ENCODE measurements at regions not wholly inside any gene's neighbourhood (a gene's known extent, or its start where the extent isn't known, plus 50 kb on each side); places are given as distances from the start of the nearest gene placed in this dataset.

- no peak overlapping the region for H3K4me2 ChIP-seq
- no peaks in the 10 kb centered on the region for H3K9me3 ChIP-seq
- TF ChIP-seq ZFP36 (IDR thresholded peaks at IDR 0.05; ENCODE audit: borderline replicate concordance, partially characterized antibody) (no peak), REST (IDR thresholded peaks at IDR 0.05) (no peak), KDM1A (IDR thresholded peaks at IDR 0.05; ENCODE audit: low read depth) (no peak), ZC3H11A (IDR thresholded peaks at IDR 0.05) (no peak), CEBPB (IDR thresholded peaks at IDR 0.05) (no peak), ELK1 (IDR thresholded peaks at IDR 0.05; ENCODE audit: low read depth, low read length) (no peak), GATA3 (IDR thresholded peaks at IDR 0.05; ENCODE audit: borderline replicate concordance) (no peak), MAFK (IDR thresholded peaks at IDR 0.05; ENCODE audit: partially characterized antibody) (no peak), BCL3 (IDR thresholded peaks at IDR 0.05) (no peak), CBX2 (IDR thresholded peaks at IDR 0.05; ENCODE audit: borderline replicate concordance, low read depth) (no peak), EHMT2 (IDR thresholded peaks at IDR 0.05; ENCODE audit: low read depth) (no peak), TP53 (CRISPR knock-in tag; IDR thresholded peaks at IDR 0.05) (no peak), KDM5A (IDR thresholded peaks at IDR 0.05) (no peak), CHD4 (IDR thresholded peaks at IDR 0.05; ENCODE audit: borderline replicate concordance) (no peak), FOSB (CRISPR knock-in tag; IDR thresholded peaks at IDR 0.05) (no peak), ATOH8 (CRISPR knock-in tag; IDR thresholded peaks at IDR 0.05; ENCODE audit: low read depth) (no peak), ZNF302 (CRISPR knock-in tag; IDR thresholded peaks at IDR 0.05) (no peak), HMGXB4 (CRISPR knock-in tag; IDR thresholded peaks at IDR 0.05; ENCODE audit: borderline replicate concordance) (no peak)
- WGBS (ENCODE audit: missing lambda C conversion rate) = 87% methylated on average over 21 of the region's 21 CpGs
- H3K4me3 ChIP-seq = no peak overlapping the region
- H3K4me1 ChIP-seq = no peaks in the 10 kb centered on the region
- CTCF ChIA-PET = interaction anchor here (0.9 to 1.1 kb wide), 2 partner anchors 10 to 227 kb away, joined by 3 read pairs; no protein-coding TSS in a partner anchor
- H3K27ac ChIP-seq = no peak overlapping the region
- FAIRE-seq (no peak), ATAC-seq (peak in 1 of 2 experiments; percentile 60; a peak in 3 of 6 replicates), DNase-seq (ENCODE audit: low read depth in 1 of 2, low spot score in 1 of 2) (no peak)
- POLR2A ChIA-PET = no interaction called here
These were observed 231.1 kb downstream of the SOX9 start for GRCh38 chr17:72351884-72352346.
